Right renal pelvis (tissue), 4 donors: ENCODE measurements at regions not wholly inside any gene's neighbourhood (a gene's known extent, or its start where the extent isn't known, plus 50 kb on each side); places are given as distances from the start of the nearest gene placed in this dataset.
"Not testable (repeated sequence)": the region's sequence is repeated elsewhere in the genome, so short reads cannot be mapped to it uniquely, and the experiment has no call there.

Source experiments
- DNase-seq, 4 donors: peaks; one replicate each; pipeline ENCODE4 v3.0.0-alpha.2; 2013; ENCODE audit warnings: low read depth in 4 of 4, low spot score in 3 of 4, missing footprints in 1 of 4

- not testable (repeated sequence) for DNase-seq
These were observed 61.2 kb upstream of the ZNF322 start for GRCh38 chr6:26720663-26721218.

GRCh38 chr6:26730019-26730766, 70.6 kb upstream of the ZNF322 start:
- not testable (repeated sequence) for DNase-seq

GRCh38 chr6:26734776-26735472, 75.4 kb upstream of the ZNF322 start:
- DNase-seq: not testable (repeated sequence)

GRCh38 chr6:26739811-26740210, 80.3 kb upstream of the ZNF322 start:
- DNase-seq: no peak

GRCh38 chr6:26743157-26743821, 83.7 kb upstream of the ZNF322 start:
- DNase-seq: no peak

GRCh38 chr6:26743941-26744699, 84.6 kb upstream of the ZNF322 start:
- DNase-seq: no peak

- not testable (repeated sequence) for DNase-seq
These were observed 85.3 kb upstream of the ZNF322 start for GRCh38 chr6:26744837-26745282.

- not testable (repeated sequence) for DNase-seq
These were observed 86.4 kb upstream of the ZNF322 start for GRCh38 chr6:26745964-26746363.

- not testable (repeated sequence) for DNase-seq
These were observed 89.7 kb upstream of the ZNF322 start for GRCh38 chr6:26749126-26749758.

- not testable (repeated sequence) for DNase-seq
These were observed 90.2 kb upstream of the ZNF322 start for GRCh38 chr6:26749759-26750126.

- no peak for DNase-seq
These were observed 94.7 kb upstream of the ZNF322 start for GRCh38 chr6:26754212-26754611.

- not testable (repeated sequence) for DNase-seq
These were observed 95.3 kb upstream of the ZNF322 start for GRCh38 chr6:26754801-26755200.

GRCh38 chr6:26756067-26756805, 96.7 kb upstream of the ZNF322 start:
- not testable (repeated sequence) for DNase-seq

- DNase-seq: not testable (repeated sequence)
These were observed 106.8 kb upstream of the ZNF322 start for GRCh38 chr6:26766203-26766902.

- not testable (repeated sequence) for DNase-seq
These were observed 111.6 kb upstream of the ZNF322 start for GRCh38 chr6:26770941-26771666.

GRCh38 chr6:26773414-26773813, 113.9 kb upstream of the ZNF322 start:
- not testable (repeated sequence) for DNase-seq

GRCh38 chr6:26780563-26780962, 121.0 kb upstream of the ZNF322 start:
- not testable (repeated sequence) for DNase-seq
